Inferior parietal cortex (tissue), 1 donor: ENCODE measurements at regions not wholly inside any gene's neighbourhood (a gene's known extent, or its start where the extent isn't known, plus 50 kb on each side); places are given as distances from the start of the nearest gene placed in this dataset.
"Not testable (repeated sequence)": the region's sequence is repeated elsewhere in the genome, so short reads cannot be mapped to it uniquely, and the experiment has no call there.

ENCODE experiments used
- DNase-seq: peaks from one replicate; pipeline ENCODE4 v3.0.0-alpha.2; 2016; ENCODE audit errors: extremely low spot score

DNA sequence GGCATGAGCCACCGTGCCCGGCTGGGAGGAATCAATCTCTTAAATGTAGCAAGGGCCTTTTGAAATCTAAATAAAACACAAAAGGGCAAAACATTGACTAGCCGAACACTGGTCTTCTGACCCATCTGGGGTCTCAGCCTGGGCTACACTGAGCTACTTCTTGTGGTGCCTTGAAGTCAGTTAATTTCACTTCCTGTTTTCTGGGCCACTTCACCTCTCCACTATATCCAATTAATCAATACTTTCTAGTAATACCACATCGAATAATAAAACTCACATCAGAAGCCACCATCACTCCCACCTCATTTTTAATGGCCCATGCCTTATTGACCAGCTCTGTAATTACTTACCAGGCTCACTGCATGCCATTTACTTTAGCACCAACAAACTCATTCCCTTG is 138.0 kb upstream of the SAMSN1 start:
- DNase-seq, result no peak

DNA sequence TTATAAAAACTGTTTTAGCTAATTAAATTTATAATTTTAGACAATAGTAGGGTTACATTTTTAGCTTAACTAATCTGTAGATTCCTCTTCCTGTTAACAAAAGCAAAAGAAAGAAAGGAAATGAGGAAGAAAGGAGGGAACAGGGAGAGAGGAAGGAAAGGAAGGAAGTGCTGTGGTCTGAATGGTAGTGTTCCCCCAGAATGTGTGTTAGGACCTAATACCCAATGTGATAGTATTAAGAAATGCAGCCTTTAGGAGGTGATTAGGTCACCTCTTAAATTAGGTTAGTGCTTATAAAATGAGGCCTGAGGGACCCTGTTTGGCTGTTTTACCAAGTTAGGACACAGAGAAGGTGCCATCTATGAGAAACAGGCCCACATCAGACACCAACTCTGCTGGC is 136.9 kb upstream of the SAMSN1 start:
- no peak for DNase-seq

DNA sequence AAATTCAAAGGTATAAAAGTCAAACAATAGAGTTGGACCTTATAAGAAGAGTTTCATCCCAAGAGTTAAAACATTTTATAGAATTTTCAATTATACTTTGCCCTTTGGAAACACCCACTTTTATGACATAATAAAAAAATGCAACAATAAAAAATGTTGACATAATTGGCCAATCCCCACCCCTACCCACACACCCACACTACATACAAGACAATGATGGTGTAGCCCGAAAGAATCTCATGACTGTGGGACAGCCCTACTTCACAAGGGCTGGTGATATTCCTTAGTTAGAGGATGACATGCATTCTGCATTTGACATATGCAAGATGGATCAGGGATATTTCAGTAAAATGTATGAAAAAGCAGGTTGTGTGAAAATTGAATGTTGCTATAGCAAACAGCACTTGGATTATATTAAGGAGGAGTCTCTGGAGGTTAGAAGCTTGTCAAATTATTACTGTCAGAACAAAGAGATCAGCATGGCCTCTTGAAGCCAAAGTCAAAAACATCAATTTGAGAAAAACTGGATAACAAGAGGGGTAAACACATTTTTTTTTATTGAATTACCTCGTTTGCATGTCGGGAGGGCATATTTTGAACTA is 133.0 kb upstream of the SAMSN1 start:
- DNase-seq, result no peak

- DNase-seq, result no peak
These were observed 131.6 kb upstream of the SAMSN1 start for GRCh38 chr21:14677639-14678179.

DNA sequence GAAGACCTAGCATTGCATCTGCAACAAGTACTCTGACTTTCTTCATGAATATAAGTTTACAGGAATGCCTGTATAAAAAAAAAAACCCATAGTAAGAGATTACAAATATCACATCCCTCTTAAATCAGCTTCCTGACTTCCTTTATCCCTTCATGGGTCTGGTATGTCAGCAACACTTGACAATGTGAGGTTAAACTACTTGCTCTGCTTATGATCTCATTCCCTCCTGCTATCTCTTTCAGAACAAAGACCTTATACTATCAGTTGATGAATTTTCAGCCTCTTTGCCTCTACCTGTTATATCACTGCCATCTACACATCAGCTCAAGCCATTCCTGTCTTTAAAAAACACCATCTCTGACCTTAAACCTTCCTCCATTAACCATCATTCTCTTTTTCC is 130.9 kb upstream of the SAMSN1 start:
- DNase-seq, result no peak

- DNase-seq, result no peak
These were observed 129.8 kb upstream of the SAMSN1 start for GRCh38 chr21:14675774-14676530.

- no peak for DNase-seq
These were observed 127.5 kb upstream of the SAMSN1 start for GRCh38 chr21:14673649-14674048.

GRCh38 chr21:14672466-14672865 is 126.4 kb upstream of the SAMSN1 start:
- DNase-seq, result no peak

- DNase-seq, result no peak
These were observed 124.3 kb upstream of the SAMSN1 start for GRCh38 chr21:14670409-14670808.

GRCh38 chr21:14669092-14669491 is 123.0 kb upstream of the SAMSN1 start:
- not testable (repeated sequence) for DNase-seq

DNA sequence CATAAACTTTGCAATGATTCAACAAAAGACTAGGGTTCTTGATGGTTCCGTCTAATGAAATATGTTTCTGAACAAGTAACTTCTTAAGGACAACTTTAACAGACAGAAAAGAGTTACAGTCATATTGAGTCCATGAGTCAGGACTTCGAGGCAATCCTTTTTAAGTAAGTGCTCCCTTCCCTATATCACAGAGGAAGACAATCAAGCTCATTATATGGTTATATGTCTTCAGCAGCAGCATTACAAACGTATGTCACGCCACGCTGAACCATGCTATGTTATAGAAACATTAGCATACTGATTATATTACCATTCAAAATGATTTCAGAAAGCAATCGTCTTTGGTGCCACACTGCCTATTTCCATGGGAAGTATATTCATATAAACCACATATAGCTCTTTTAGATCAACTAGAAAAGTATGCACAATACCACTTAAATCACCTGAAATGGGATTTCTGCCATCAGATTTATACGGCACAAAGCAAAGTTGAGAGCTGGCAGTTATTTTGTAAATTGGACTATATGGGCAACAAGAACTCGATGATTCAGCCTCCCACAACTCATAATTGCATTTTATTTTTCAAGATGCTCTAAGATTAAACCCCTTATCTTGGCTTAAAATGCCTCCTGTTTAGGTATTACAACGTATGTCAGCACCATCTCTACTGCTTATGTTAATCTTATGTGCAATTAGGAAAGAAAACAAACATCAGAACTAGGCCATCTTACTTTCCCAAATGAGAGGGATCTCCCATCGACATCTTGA is 111.3 kb upstream of the SAMSN1 start:
- DNase-seq, result no peak

DNA sequence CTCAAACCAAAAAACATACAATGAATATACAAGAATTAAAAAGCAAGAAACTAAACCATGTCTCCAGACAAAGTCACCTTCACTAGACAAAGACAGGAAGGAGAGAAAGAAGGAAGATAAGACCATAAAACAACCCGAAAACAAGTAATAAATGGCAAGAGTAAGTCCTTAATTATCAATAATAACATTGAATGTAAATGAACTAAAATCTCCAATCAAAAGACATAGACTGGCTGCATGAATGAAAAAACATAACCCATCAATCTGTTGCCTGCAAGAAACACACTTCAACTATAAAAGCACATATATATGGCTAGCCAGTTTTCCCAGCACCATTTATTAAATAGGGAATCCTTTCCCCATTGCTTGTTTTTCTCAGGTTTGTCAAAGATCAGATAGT is 100.8 kb upstream of the SAMSN1 start:
- DNase-seq, result no peak

DNA sequence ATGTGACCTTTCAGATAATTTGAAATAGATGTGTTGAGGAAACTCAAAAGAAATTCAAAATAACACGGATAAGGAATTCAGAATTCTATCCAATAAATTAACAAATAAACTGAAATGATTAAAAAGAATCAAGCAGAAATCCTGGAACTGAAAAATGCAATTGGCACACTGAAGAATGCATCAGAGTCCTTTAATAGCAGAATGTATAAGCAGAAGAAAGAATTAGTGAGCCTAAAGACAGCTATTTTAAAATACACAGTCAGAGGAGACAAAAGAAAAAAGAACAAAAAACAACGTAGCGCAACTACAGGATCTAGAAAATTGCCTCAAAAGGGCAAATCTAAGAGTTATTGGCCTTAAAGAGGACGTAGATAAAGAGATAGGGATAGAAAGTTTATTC is 99.6 kb upstream of the SAMSN1 start:
- no peak for DNase-seq

DNA sequence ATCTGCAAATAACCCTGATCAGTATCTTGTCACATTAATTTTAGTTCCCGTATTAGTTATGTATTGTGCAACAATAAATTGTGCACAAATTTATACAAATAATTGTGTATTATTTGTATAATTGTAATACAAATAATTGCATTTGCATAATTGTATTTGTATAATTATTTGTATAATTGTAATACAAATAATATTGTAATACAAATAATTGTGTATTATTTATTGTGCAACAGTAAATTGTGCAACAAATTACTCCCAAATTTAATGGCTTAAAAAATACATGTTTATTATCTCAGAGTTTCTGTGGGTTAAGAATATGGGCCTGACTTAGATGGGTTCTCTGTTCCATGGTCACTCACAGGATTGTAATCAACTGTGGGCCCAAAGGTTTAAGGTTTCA is 86.2 kb upstream of the SAMSN1 start:
- no peak for DNase-seq

- DNase-seq, result no peak
These were observed 84.5 kb upstream of the SAMSN1 start for GRCh38 chr21:14630556-14631069.

- no peak for DNase-seq
These were observed 83.3 kb upstream of the SAMSN1 start for GRCh38 chr21:14629461-14629860.

- DNase-seq, result not testable (repeated sequence)
These were observed 77.0 kb upstream of the SAMSN1 start for GRCh38 chr21:14623079-14623478.

DNA sequence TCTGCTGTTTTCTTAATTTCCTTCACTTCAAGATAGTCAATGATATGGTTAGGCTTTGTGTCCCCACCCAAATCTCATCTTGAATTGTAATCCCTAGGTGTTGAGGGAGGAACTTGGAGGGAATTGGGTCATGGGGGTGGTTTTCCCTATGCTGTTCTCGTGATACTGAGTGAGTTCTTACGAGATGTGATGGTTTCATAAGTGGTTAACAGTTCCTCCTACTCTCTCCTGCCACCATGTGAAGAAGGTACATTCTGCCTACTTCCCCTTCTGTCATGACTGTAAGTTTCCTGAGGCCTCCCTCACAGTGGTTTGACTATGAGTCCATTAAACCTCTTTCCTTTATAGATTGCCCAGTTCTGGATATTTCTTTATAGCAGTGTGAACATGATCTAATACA is 74.0 kb upstream of the SAMSN1 start:
- DNase-seq, result no peak

GRCh38 chr21:14617871-14618270 is 71.8 kb upstream of the SAMSN1 start:
- DNase-seq, result no peak

DNA sequence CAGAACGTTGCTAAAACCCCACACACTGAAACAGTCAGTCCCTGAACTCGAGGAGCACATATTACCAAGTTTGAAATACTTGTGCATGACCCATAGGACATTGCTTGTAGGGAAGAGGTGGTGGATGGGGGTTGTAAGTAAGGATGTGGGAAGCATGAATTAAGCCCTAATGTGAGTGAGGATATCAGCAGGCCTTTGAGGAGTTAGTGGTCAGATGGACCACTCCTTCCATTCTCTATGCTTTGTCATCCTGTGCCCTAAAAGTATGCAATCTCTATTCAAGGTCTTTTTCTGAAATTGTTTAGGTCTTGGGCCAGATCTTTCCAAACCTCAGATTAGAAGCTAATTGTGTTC is 70.9 kb upstream of the SAMSN1 start:
- DNase-seq, result no peak

DNA sequence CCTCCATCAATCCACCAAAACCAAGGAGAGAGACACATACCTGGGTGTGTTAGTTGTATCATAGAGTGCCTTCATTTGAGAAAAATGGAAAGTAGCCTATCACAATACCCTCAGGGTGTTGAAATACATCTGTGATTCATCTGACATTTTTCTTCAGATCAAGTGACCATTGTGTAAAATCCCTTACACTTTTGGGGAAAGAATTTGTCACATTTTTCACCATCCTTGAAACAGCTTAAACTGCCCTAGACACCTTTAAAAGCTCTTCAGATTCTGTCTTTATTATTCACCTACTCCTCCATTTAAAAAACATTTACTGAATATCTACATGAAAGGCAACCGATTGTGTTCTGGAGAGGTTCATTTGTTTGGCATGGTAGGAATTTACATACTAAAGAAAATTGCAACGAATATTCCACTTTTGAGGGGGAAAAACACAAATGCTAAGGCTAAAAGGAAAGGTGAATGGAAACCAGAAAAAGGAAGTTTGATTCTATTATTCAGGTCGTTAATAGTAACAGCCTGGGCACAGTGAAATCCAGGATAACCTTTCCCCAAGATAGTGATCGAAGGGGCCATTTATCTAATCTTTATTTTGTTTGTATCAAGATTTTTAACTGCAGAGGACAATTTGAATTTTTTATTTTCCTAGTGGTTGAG is 70.4 kb upstream of the SAMSN1 start:
- no peak for DNase-seq

GRCh38 chr21:14615359-14615974 is 69.4 kb upstream of the SAMSN1 start:
- DNase-seq, result no peak
